ENCODE measurements at regions not wholly inside any gene's neighbourhood (a gene's known extent, or its start where the extent isn't known, plus 50 kb on each side); places are given as distances from the start of the nearest gene placed in this dataset.

- DNase-seq (ENCODE audit: low read depth in 2 of 2): no peak
Observed at GRCh38 chrX:104309169-104309568, 54.4 kb upstream of the ESX1 start.

DNA sequence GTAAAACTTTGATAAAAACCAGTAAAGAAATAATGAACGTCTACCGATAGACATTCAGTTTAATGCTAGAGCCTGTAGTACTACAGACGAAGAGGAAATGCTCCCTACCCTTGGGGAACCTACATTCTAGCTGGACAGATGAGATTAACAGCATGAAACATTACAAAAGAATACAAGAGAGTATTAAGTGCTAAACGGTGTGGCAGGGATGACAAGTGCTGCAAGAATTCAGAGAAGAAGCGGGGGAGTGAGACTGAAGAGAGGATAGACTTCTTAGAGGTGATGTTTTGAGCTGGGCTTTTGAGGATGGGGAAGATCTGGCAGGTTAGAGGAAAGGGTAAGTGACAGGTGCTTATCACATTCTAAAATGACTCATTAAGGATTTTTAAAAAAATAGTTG lies 52.6 kb upstream of the ESX1 start:
- no peak for DNase-seq (ENCODE audit: low read depth in 2 of 2)

DNA sequence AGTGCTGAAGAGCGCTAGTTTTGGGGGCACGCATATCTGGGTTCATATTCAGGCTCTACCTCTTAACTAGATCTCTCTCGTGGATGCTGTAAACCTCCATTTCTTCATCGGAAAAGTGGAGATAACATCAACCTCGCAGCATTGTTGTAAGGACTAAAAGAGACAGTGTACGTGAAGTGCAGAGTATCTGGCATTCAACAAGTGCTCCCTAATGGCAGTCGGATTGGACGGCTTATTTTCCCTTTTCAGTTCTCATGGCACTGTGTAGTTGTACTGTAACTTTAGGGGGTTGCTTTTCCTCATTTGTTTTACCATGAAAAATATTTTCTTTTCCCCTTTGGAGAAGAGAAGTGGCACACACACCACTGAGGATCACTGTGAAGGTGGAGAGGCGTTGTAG lies 51.4 kb upstream of the ESX1 start:
- no peak for DNase-seq (ENCODE audit: low read depth in 2 of 2)

All from stimulated activated CD4-positive, alpha-beta T cell treated with anti-CD3 and anti-CD28 coated beads, Interleukin-12 subunit alpha, Interleukin-12 subunit beta, amount 100 ng/mL, for 24 hours (primary cell).